Smooth muscle cell of the brain vasculature (primary cell): ENCODE measurements at regions not wholly inside any gene's neighbourhood (a gene's known extent, or its start where the extent isn't known, plus 50 kb on each side); places are given as distances from the start of the nearest gene placed in this dataset.

Source experiments
- DNase-seq: peaks from one replicate; pipeline ENCODE4 v3.0.0-alpha.2; 2012; ENCODE audit warnings: low read depth, low spot score

DNA sequence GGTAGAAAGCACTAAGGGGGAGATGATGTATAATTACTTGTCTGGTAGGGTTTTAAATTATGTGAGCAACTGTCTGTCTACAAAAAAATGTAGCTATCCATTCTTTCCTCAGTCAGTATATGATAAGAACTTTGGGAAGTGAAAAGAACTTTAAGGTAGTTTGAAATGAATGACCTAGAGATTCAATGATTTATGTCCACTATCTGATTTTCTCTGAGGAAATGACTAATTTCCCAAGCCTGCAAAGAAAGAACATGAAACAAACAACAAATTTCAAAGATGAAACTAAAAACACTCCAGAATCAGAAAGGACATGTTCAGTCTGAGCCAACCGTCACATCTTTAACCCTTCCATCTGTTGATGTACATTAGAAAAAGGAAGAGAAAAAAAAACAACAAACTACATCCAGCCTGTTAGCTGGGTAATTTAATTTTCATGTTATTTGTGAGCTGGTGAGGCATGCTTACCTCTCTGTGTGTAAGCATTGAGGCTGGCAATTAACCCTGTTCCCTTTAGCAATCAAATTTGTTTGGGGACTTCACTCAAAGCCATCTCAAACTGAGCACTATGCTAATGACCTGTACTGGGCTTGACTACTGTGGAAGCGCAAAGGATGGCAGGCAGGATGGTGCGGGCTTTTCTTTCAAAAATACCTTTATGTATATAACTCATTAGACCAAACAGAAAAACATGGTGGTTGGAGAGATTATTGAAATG lies 220.1 kb downstream of the TUSC7 start:
- DNase-seq: no peak

- DNase-seq: no peak
Observed at GRCh38 chr3:116930786-116931185, 221.2 kb downstream of the TUSC7 start.

DNA sequence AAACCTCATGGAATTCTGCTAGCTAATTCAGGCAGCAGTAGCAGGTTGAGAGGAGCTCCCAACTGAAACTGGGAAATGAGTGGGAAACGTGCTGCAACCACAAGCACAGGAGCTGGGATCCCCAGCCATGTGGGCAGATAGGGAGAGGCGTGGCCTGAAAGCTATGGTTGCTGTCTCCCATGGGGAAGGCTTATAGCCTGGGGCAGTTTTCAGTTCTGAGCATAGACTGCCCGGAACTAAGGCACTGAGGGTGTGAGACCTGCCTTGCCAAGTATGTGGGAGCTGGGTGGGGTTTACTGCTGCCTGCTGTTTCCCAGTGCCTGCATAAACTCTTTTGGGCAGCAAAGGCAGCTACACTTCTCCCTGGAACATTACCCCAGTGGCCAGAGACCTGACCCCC lies 229.5 kb downstream of the TUSC7 start:
- no peak for DNase-seq

DNA sequence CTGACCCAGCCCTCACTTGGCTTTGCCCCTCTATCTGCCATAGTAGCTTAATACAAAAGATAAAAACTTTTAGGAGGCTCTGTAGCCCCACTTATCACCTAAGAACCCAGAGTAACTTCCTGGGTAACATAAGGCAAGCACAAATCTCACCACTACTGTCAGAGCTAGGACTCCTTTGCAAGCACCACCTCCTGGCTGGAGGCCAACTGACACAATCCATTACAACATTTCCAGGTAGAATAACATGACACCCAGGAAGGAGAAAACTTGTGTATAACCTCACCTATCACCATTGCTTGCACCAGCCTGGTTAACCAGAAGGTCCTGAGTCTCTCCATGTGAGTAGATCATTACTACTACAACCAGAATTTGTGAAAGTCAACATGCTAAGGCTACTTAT lies 230.0 kb downstream of the TUSC7 start:
- no peak for DNase-seq

DNA sequence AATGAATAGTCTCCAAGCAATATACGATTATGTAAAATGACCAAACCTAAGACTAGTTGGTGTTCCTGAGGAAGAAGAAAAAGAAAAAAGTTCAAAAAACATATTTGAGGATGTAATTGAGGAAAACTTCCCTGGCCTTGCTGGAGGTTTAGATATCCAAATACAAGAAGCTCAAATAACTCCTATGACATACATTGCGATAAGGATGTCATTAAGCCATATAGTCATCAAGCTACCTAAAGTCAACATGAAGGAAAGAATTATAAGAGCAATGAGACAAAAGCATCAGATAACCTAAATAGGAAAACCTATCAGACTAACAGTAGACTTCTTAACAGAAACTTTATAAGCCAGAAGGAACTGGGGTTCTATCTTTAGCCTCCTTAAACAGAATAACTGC lies 231.1 kb downstream of the TUSC7 start:
- DNase-seq: no peak

DNA sequence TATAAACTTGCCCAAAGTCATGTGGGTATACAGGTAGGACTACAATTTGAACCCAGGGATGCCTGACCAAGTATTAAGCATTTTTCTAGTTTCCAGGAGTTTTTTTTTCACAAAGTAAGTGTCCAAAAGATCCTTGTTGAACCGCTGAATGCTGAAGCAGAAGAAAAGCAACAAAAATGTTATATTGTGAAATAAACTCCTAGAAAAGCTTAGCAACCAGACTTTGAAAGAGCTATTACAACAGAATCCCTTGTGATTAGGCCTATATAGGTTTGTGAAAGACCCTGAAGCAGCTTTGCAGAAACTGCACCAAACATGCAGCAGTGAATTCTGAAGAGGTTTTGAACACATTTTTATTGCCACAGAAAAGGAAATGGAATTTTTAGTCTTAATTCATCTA lies 236.8 kb downstream of the TUSC7 start:
- DNase-seq: no peak

DNA sequence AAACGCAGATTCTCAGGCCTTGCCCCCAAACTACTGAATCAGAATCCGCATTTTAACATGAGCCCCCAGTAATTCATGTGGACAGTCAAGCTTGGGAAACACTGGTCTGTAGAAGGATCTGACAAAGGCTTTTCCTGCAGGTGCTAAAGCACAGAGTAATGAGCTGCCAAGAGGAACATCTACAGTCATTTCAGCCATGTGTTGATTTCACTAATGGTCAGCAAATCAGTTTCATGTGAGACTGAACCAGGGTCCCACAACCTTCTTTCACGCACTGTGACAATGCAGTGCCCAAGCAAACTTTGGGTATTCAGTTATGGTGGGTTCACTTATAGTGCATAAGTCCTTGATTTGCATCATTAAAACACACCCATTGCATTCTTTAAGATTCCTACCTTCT lies 237.6 kb downstream of the TUSC7 start:
- DNase-seq: no peak

DNA sequence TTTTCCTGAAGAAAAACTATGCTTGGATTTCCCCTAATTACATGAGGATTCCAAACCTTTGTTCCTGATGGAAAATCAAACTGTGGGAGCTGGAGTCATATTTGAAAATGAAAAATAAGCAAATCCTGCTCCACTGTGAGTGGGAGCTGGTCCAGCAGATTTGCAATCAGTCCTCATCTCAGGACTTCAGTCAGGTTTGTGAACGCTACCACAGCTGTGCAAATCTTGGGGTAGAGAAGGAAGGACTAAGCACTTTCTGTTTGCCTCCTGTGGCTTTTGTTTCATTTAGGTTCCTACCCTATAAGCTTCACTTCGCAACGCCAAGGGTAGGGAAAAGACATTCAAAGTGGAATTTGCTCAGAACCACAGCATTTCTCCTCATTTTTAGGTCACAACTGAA lies 238.2 kb downstream of the TUSC7 start:
- no peak for DNase-seq

DNA sequence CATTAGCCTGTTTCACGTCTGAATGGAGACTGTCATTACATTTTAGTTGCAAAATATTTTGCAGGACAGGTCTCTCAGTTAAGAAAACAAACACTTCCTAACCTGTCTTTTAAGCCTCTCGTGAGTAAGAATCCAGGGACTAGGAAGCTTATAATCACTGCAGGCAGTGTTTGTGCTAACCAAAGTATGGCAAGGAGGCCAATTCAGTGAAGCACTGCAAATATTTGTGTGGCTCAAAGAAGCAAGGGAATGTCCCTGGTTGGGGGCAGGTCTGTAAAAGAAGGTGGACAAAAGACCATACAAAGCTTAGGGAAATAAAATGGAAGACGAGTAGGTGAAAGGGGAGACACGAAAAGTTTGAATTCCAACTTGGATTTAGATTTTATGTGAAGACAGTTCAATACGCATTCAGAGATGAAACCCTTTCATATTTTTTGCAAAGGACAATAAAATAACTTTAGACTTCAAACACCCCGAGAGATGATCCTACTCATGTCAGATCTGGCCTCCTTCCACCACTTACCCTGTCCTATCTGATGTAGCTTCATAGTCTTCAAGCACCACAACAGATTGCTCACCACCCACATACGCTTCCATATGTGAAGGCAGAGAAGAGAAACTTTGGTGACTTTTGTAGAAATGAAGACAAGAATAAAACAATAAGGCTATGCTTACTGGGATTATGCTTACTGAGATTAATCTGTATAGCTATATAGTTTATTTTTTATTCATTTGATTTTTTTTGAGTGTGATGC lies 240.9 kb downstream of the TUSC7 start:
- DNase-seq: no peak

- DNase-seq: no peak
Observed at GRCh38 chr3:116951610-116952009, 242.0 kb downstream of the TUSC7 start.

DNA sequence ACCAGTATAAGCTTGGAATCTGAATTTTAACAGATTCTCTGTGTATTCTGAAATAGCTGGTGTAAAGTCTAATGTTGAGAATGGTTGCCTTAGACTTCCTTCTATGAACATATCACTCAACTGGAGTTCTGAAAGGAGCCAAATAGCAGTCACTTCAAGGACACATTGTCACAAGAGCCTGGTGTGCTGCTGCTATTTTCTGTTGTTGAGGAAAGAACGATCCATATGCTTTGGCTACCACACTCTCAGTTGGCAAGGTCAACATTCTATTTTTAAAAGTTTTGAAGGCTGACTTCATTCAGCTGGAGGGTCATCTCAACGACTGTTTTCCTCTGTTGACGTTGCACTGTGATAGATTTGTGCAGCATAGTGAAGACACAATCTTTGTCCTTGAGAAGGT lies 248.7 kb downstream of the TUSC7 start:
- no peak for DNase-seq

DNA sequence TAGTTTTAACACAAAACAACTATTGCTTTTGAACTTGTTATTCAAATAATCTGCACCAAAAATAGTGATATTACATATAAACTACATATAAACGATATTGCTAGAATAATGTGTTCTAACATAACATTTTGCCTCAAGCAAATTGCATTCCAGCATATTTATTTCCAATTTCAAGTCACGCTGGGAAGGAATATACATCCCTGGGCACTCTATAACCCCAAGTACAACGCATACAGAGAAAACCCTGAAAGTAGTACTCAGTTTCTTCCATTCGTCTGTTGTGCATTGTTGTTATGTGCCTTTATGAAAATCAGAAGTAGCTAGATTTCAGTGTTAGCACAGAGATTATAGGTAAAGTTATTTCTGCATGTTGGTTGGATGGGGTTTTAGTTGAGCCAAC lies 251.5 kb downstream of the TUSC7 start:
- no peak for DNase-seq

GRCh38 chr3:116963802-116964201 lies 254.2 kb downstream of the TUSC7 start:
- DNase-seq: no peak

DNA sequence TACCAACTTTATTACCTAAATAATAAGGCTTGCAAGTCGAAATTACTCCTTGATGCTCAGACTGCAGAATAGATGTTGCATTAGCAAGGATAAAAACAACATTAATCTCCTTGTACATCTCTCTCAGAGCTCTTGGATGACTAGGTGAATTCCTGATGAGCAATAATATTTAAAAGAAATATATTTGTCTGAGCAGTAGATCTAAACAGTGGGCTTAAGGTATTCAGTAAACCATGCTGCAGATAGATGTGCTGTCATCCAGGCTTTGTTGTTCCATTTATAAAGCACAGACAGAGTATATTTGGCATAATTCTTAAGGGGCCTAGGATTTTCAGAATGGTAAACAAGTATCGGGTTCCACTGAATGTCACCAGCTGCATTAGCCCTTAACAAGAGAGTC lies 257.1 kb downstream of the TUSC7 start:
- DNase-seq: no peak

- DNase-seq: no peak
Observed at GRCh38 chr3:116969135-116969534, 259.6 kb downstream of the TUSC7 start.

- no peak for DNase-seq
Observed at GRCh38 chr3:116969646-116970045, 260.1 kb downstream of the TUSC7 start.

GRCh38 chr3:116971531-116971930 lies 262.0 kb downstream of the TUSC7 start:
- no peak for DNase-seq

- DNase-seq: no peak
Observed at GRCh38 chr3:116974702-116975101, 265.1 kb downstream of the TUSC7 start.

DNA sequence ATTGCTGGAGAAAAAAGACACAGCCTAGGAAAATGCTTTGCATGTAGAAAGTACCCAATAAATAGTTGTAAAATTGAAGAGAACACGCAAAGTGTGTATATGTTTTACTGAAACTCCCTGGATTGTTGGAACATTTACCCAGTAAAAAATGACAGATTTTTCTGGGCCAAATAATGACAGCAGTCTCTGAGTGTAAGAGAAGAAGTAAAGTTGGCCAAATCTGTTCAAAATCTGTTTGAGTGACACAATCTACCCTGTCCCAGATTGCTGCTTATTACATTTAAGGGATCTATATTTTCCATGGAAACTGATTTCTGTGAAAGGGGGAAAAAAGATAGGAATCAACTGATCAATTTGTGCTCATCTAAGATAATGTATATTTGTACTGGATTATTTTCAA lies 267.9 kb downstream of the TUSC7 start:
- no peak for DNase-seq

DNA sequence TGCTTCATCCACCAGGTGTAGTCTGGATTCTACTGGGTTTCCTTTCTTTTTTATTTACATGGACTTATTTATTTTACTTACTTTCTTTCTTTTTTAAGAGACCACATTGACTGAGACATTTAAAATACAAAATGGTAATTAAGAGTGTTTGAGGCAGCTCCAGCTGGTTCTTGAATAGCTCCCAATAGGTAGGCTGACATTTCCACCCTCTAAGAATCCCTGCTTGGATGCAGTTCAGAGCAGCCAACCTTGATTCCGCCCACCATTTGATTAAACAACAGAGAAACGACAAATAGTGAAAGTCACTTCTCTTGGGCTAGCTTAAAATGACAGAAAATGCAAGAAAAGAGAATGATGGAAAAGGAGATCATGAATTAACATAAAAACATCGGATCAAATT lies 270.5 kb downstream of the TUSC7 start:
- no peak for DNase-seq

GRCh38 chr3:116981089-116981488 lies 271.5 kb downstream of the TUSC7 start:
- DNase-seq: no peak

- DNase-seq: no peak
Observed at GRCh38 chr3:116984301-116984700, 274.7 kb downstream of the TUSC7 start.

GRCh38 chr3:116994351-116994879 lies 284.8 kb downstream of the TUSC7 start:
- DNase-seq: no peak
